HUES64 (cell line): ENCODE measurements at regions not wholly inside any gene's neighbourhood (a gene's known extent, or its start where the extent isn't known, plus 50 kb on each side); places are given as distances from the start of the nearest gene placed in this dataset.

ENCODE experiments used
- H3K27ac ChIP-seq: 2 replicates; pipeline ENCODE4 v1.7.0; 2013; ENCODE audit warnings: low read depth, low read length, inconsistent platforms
- H3K27me3 ChIP-seq: 2 replicates; pipeline ENCODE4 v1.6.1; 2013; ENCODE audit warnings: mild to moderate bottlenecking, low read length; ENCODE audit not compliant: insufficient read depth
- H3K36me3 ChIP-seq: 2 replicates; pipeline ENCODE4 v1.6.1; 2013; ENCODE audit warnings: mild to moderate bottlenecking, low read length; ENCODE audit not compliant: insufficient read depth
- H3K4me1 ChIP-seq: 2 replicates; pipeline ENCODE4 v1.6.1; 2013; ENCODE audit warnings: mild to moderate bottlenecking, low read length, moderate library complexity; ENCODE audit not compliant: insufficient read depth
- H3K4me3 ChIP-seq: 2 replicates; pipeline ENCODE4 v1.5.1; 2013; ENCODE audit warnings: mild to moderate bottlenecking, low read length, moderate library complexity
- H3K9ac ChIP-seq: 2 replicates; pipeline ENCODE4 v1.6.1; 2013; ENCODE audit warnings: mild to moderate bottlenecking, low read depth, low read length
- H3K9me3 ChIP-seq: 2 replicates; pipeline ENCODE4 v1.6.1; 2013; ENCODE audit warnings: low read depth, low read length; ENCODE audit not compliant: insufficient read depth
- WGBS: fragments of 150-250, 120-280 bp; methylation state at CpG from one replicate; pipeline ENCODE4 v1.1.7; 2013; ENCODE audit warnings: missing lambda C conversion rate; 5-methylcytosine and 5-hydroxymethylcytosine counted together

DNA sequence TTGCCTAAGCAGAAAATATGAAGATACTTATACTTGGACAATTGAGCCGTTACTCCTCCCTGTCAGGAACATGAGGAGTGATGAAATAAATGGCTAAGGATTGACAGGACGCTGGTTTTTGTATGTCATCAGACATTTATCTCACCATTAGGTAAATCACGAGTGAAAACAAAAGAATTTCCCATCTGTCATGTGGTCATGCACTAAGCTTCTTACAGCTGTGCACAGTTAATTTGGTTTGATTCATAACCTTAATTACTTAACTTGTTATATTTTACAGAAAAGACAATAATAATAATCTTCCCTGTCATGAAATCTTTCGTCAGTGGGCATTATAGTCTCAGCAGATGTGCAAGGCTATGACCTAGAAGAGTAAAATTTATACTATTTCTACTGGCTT is 266.5 kb downstream of the HGF start:
- no peak overlapping the region for H3K4me3 ChIP-seq
- no peaks in the 10 kb centered on the region for H3K27me3 ChIP-seq
- no peak overlapping the region for H3K27ac ChIP-seq
- H3K4me1 ChIP-seq: peaks cover 3% of the 10 kb centered on the region; the same call in 1 of the 2 replicates
- no peak overlapping the region for H3K9ac ChIP-seq
- no peaks in the 10 kb centered on the region for H3K9me3 ChIP-seq
- 90% methylated on average over 3 of the region's 4 CpGs for WGBS
- H3K36me3 ChIP-seq: no peaks in the 10 kb centered on the region

DNA sequence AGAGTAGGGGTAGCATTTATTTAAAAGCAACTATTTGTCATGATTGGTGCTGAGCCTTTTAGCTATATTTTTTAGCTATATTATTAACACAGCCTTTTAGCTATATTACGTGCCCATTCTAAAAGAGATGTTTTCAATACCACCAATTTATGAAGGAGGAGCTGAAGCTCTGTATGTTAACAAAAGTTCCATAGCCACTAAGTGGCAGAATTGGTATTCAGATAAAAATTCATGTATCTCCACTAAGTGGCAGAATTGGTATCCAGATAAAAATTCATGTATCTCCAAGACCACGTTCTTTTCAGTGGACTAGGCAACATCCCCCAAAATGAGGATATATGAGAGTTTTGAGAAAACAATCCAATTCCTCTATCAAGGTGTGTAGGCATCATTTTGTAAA is 268.6 kb downstream of the HGF start:
- Histone ChIP-seq H3K27ac (no peak overlapping the region), H3K9ac (no peak overlapping the region), H3K36me3 (no peaks in the 10 kb centered on the region), H3K4me1 (peaks cover 8% of the 10 kb centered on the region), H3K4me3 (no peak overlapping the region), H3K9me3 (0 out of 2 replicates have a peak, but pooled peaks cover 6% of the 10 kb centered on the region), H3K27me3 (no peaks in the 10 kb centered on the region)
- WGBS: no CpG with 5 or more reads among the region's 2 CpGs

DNA sequence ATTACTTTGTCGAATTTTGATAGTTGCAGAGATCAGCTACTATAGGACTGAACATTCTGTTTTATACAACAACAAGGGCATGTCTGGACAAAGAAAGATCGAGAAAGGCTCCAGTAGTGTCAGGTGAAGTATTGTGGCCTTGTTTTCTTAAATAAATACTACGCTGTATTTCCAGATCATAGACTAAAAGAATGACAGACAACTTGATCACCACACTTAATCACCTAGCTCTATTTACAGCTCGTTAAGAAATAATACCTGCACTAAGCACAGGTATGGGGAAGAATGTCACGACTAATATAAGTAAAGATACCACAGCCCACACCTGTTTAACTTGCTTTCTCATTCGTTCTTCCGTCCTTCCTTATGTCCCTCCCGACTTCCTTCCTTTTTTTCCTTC is 269.2 kb downstream of the HGF start:
- H3K9ac ChIP-seq: no peak overlapping the region
- WGBS: 87% methylated on average over 6 of the region's 8 CpGs
- no peak overlapping the region for H3K27ac ChIP-seq

DNA sequence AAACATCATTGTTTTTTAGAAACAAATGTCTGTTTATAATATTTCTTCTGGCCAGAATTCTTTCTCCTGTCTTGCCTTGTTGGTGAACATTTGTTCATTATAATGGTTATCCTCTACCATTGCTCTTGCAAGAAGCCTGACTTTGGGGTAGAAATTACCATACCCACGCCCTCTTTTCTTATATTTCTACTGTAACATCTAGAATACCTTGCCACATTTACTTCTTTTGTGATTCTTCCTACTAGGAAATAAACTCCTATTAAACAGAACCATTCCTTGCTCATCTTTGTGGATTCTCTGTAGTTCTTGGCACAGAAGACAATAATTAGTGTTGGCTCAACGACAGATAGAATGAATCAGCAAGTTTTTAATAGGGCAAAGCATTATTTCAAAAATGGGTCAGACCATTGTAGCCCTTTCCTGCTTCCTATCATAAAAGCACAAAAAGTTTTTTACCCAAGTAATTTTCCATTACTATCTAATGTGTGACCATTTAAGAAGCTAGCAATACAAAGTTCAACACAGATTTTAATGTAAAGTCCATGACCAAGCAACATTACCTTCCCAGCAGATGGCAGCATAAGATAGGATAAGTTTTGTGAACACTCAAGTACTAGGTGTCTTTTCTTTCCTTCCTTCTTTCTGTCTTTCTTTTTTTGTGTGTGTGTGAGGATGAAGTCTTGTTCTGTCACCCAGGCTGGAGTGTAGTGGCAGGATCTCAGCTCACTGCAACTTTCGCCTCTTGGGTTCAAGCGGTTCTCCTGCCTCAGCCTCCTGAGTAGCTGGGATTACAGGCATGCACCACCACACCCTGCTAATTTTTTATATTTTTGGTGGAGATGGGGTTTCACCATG is 270.4 kb downstream of the HGF start:
- Histone ChIP-seq H3K27ac (no peak overlapping the region), H3K36me3 (no peaks in the 10 kb centered on the region), H3K4me3 (no peak overlapping the region), H3K27me3 (no peaks in the 10 kb centered on the region), H3K4me1 (peaks cover 8% of the 10 kb centered on the region), H3K9me3 (0 out of 2 replicates have a peak, but pooled peaks cover 6% of the 10 kb centered on the region), H3K9ac (no peak overlapping the region)
- 90% methylated on average over 4 of the region's 4 CpGs for WGBS

More for the DNA sequence above, 269.2 kb downstream of the HGF start:
- Histone ChIP-seq H3K4me3 (no peak overlapping the region), H3K27me3 (no peaks in the 10 kb centered on the region), H3K9me3 (0 out of 2 replicates have a peak, but pooled peaks cover 6% of the 10 kb centered on the region), H3K36me3 (no peaks in the 10 kb centered on the region), H3K4me1 (peaks cover 8% of the 10 kb centered on the region)

DNA sequence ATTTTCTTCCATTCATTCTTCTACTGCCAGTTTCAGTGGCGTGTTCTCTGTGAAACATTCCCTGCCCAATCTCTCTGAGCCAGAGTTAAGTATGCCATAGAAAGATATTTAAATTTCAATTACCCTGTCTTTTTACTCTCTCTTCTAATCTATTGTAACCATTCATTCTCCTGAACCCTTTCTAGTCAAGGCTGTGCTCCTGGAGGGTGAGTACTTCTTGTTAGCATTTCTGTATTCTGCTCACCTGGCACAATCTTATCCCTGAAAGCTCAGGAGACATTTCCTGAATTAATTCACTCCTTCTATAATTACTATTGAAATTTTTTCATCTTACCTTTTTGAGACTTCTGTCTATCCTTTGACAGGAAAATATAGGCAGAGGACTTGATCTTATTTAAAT is 271.7 kb downstream of the HGF start:
- Histone ChIP-seq H3K36me3 (no peaks in the 10 kb centered on the region), H3K4me3 (no peak overlapping the region), H3K27ac (no peak overlapping the region), H3K27me3 (no peaks in the 10 kb centered on the region), H3K9ac (no peak overlapping the region), H3K4me1 (peaks cover 8% of the 10 kb centered on the region), H3K9me3 (0 out of 2 replicates have a peak, but pooled peaks cover 6% of the 10 kb centered on the region)
- 83% methylated on average over 1 of the region's 1 CpG for WGBS

DNA sequence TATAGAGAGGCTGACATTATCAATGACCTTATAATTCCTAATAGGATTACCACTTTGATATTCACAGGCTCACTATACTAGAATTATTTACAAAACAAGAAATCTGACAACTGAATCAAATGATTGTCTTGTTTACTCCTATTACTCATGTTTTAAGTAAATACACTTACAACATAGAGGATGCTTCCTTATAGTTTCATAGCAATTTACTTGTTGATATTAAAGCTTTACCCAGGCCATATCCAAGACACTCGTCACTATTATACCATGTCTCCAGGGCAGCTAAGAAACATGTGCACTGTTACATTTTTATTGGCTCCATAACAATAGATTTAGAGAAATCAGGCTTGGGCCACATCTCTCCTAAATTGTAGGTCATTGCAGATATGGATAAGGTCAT is 276.9 kb downstream of the HGF start:
- 0 out of 2 replicates have a peak, but pooled peaks cover 6% of the 10 kb centered on the region for H3K9me3 ChIP-seq
- H3K36me3 ChIP-seq: no peaks in the 10 kb centered on the region
- H3K9ac ChIP-seq: no peak overlapping the region
- no peaks in the 10 kb centered on the region for H3K27me3 ChIP-seq
- H3K4me1 ChIP-seq: peaks cover 6% of the 10 kb centered on the region
- no peak overlapping the region for H3K4me3 ChIP-seq
- 100% methylated on average over 1 of the region's 1 CpG for WGBS
- no peak overlapping the region for H3K27ac ChIP-seq

DNA sequence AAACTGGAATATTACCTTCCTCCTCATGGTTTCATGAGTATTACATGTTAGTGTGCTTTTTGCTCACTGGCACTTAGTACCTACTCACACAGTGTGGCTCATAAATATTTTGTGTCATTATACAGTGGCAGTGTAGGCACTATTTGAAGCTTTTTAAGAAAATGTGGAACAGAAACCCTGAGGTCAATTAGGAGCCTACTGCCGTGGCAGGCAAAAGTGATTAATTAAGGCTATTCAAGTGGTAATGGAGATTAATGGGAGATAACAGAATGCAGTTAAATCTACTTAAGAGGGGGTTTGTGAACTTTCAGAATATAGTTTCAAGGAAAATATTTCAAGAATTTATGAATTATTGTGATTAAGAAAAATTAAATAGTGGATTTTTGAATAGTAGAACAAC is 277.6 kb downstream of the HGF start:
- Histone ChIP-seq H3K27ac (no peak overlapping the region), H3K9me3 (0 out of 2 replicates have a peak, but pooled peaks cover 6% of the 10 kb centered on the region), H3K4me1 (peaks cover 4% of the 10 kb centered on the region), H3K27me3 (no peaks in the 10 kb centered on the region), H3K36me3 (no peaks in the 10 kb centered on the region), H3K4me3 (no peak overlapping the region), H3K9ac (no peak overlapping the region)
- WGBS: 72% methylated on average over 1 of the region's 1 CpG

DNA sequence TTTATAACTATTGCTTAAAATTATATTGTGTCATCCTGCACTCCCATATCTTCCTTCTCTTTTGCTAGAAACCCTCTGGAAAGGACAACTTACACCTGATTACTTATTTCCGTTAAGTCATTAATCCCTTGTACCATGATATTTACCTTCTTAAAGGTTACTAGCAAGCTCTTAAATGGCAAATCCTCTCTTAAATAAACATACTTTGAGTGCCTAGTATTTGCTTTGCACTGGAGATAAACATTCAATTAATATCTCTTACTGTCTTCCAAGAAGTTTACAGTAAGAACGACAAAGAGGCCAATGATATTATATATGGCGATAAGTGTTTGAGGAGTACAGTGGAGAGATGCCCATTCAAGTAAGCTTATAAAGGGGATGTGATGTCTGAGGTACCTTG is 278.3 kb downstream of the HGF start:
- H3K27ac ChIP-seq: no peak overlapping the region
- 92% methylated on average over 3 of the region's 3 CpGs for WGBS
- no peaks in the 10 kb centered on the region for H3K27me3 ChIP-seq

DNA sequence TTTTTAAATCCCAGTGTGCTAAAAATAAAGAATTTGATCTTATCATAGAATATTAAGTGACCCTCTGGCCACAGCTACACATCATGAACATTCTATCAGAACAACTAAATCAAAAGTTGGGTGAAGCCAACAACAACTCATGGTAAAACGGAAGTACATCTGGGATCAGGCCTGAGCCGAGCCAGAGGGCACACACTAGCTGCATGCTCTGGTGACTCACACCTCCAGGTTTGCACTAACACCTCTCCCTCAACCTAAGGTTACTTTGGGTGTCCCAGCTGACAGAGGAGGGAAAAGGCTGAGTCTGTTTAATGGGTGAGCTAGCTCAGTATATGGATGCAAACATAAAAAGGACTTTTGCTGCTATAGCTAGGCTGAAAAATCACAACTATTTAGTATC is 281.6 kb downstream of the HGF start:
- Histone ChIP-seq H3K4me1 (peaks cover 4% of the 10 kb centered on the region), H3K9ac (no peak overlapping the region), H3K36me3 (no peaks in the 10 kb centered on the region), H3K4me3 (no peak overlapping the region), H3K27ac (no peak overlapping the region), H3K9me3 (no peaks in the 10 kb centered on the region), H3K27me3 (no peaks in the 10 kb centered on the region)
- 88% methylated on average over 2 of the region's 2 CpGs for WGBS

More for the DNA sequence above, 278.3 kb downstream of the HGF start:
- H3K4me3 ChIP-seq: no peak overlapping the region
- H3K9me3 ChIP-seq: 0 out of 2 replicates have a peak, but pooled peaks cover 1% of the 10 kb centered on the region
- H3K9ac ChIP-seq: no peak overlapping the region
- H3K36me3 ChIP-seq: no peaks in the 10 kb centered on the region
- peaks cover 4% of the 10 kb centered on the region for H3K4me1 ChIP-seq

DNA sequence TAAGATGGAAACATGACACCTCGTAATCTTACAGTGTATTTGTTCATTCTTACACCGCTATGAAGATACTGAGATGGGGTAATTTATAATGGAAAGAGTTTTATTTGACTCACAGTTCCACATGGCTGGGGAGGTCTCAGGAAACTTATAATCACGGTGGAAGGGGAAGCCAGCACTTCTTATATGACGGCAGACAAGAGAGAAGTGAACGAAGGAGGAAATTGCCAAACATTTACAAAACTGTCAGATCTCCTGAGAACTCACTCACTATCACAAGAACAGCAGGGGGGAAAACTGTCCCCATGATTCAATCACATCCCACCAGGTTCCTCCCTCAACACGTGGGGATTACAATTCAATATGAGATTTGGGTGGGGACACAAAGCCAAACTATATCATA is 282.3 kb downstream of the HGF start:
- no peaks in the 10 kb centered on the region for H3K36me3 ChIP-seq
- WGBS: 86% methylated on average over 6 of the region's 6 CpGs
- peaks cover 4% of the 10 kb centered on the region for H3K4me1 ChIP-seq
- no peaks in the 10 kb centered on the region for H3K27me3 ChIP-seq
- no peak overlapping the region for H3K4me3 ChIP-seq
- H3K9me3 ChIP-seq: no peaks in the 10 kb centered on the region
- H3K9ac ChIP-seq: no peak overlapping the region
- no peak overlapping the region for H3K27ac ChIP-seq

DNA sequence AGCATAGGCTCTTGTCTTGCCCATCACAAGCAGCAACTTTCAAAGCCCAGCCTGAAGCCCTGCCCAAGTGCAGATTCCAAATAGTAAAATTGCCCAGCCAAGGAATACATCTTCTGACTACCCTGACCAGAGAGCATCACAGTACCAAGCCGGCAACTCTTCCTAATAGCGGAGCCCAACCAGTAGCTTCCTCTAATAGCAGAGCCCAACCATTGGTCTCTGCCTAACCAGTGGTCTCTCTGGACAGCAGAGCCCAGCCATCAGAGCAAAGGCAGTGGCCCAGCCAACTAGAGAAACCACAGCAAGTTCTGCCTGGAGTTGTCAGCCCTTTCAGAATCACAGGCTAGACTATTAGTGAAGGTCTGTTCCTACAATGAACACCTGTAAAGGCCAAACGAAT is 285.6 kb downstream of the HGF start:
- H3K4me1 ChIP-seq: no peaks in the 10 kb centered on the region
- no peaks in the 10 kb centered on the region for H3K9me3 ChIP-seq
- no peak overlapping the region for H3K9ac ChIP-seq
- WGBS: 64% methylated on average over 3 of the region's 3 CpGs
- no peaks in the 10 kb centered on the region for H3K36me3 ChIP-seq
- no peak overlapping the region for H3K4me3 ChIP-seq
- no peaks in the 10 kb centered on the region for H3K27me3 ChIP-seq
- no peak overlapping the region for H3K27ac ChIP-seq
